GM12864 (cell line): ENCODE measurements at regions not wholly inside any gene's neighbourhood (a gene's known extent, or its start where the extent isn't known, plus 50 kb on each side); places are given as distances from the start of the nearest gene placed in this dataset.

ENCODE experiments used
- DNase-seq: peaks from one replicate; pipeline ENCODE4 v3.0.0-alpha.2; 2011; ENCODE audit warnings: low read depth
- H3K4me3 ChIP-seq: 2 replicates; pipeline ENCODE4 v1.5.1; 2011; ENCODE audit warnings: mild to moderate bottlenecking, low read depth, low read length, control low read depth
- TF ChIP-seq, protein P1 (sequence below): IDR thresholded peaks from 2 replicates; pipeline ENCODE4 v1.5.1; 2011; ENCODE audit warnings: low read depth, mild to moderate bottlenecking, moderate library complexity, low read length, control low read depth, inconsistent platforms; ENCODE audit errors: missing control alignments

DNA sequence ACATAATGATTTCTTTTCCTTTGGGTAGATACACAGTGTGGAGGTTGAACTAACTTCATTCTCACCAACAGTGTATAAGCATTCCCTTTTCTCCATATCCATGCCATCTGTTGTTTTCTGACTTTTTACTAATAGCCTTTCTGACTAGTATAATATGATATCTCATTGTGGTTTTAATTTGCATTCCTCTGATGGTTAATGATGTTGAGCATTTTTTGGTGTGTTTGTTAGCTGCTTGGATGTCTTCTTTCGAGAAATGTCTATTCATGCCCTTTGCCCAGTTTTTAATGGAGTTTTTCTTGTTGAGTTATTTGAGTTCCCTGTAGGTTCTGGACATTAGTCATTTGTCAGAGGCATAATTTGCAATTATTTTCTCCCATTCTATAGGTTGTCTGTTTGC, 59.8 kb downstream of the MARCHF4 start:
- no peak overlapping the region for H3K4me3 ChIP-seq
- DNase-seq: no peak
- TF ChIP-seq, protein P1, sequence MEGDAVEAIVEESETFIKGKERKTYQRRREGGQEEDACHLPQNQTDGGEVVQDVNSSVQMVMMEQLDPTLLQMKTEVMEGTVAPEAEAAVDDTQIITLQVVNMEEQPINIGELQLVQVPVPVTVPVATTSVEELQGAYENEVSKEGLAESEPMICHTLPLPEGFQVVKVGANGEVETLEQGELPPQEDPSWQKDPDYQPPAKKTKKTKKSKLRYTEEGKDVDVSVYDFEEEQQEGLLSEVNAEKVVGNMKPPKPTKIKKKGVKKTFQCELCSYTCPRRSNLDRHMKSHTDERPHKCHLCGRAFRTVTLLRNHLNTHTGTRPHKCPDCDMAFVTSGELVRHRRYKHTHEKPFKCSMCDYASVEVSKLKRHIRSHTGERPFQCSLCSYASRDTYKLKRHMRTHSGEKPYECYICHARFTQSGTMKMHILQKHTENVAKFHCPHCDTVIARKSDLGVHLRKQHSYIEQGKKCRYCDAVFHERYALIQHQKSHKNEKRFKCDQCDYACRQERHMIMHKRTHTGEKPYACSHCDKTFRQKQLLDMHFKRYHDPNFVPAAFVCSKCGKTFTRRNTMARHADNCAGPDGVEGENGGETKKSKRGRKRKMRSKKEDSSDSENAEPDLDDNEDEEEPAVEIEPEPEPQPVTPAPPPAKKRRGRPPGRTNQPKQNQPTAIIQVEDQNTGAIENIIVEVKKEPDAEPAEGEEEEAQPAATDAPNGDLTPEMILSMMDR: no peak

DNA sequence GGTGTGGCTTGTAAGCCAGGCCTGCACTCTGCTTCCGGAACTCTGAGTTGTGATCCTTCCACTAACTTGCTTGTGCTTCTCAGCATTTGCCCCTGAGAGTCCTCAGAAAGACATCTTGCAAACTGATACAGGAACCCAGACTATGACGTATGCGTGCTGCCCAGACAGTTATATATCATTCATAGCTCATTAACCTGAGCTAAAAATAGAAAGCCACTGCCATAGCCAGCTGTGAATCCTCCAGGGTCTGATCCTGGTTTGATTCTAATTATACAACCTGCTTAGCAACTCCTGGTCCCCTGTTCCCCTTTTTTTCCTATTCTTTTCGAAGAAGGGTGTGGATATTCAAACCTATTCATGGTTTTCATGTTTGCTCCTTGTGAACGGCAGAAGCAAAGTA, 63.7 kb downstream of the MARCHF4 start:
- no peak overlapping the region for H3K4me3 ChIP-seq
- TF ChIP-seq, protein P1: no peak
- DNase-seq: no peak

DNA sequence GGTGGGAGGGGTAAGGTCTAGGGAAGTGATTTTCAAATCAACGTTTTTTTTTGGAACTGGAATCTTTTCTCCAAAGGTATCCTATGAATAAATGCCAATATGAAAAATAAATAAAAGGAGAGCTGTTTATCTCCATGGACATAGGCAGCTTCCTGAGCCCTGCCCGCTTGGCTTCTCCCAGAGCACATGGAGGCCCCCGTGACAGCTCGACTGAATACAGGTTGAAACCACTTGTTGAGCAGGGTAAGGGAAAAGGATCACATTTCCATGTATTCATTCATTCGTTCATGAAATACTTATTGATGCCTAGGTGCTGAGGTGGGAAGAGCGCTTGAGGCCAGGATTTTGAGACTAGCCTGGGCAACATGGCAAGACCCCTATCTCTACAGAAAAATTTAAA, 64.8 kb downstream of the MARCHF4 start:
- TF ChIP-seq, protein P1: no peak
- no peak overlapping the region for H3K4me3 ChIP-seq
- DNase-seq: no peak

GRCh38 chr2:216306868-216307267, 65.4 kb downstream of the MARCHF4 start:
- TF ChIP-seq, protein P1: no peak
- no peak overlapping the region for H3K4me3 ChIP-seq
- no peak for DNase-seq

- TF ChIP-seq, protein P1: no peak
- no peak overlapping the region for H3K4me3 ChIP-seq
- DNase-seq: no peak
Observed at GRCh38 chr2:216305574-216305973, 66.7 kb downstream of the MARCHF4 start.

DNA sequence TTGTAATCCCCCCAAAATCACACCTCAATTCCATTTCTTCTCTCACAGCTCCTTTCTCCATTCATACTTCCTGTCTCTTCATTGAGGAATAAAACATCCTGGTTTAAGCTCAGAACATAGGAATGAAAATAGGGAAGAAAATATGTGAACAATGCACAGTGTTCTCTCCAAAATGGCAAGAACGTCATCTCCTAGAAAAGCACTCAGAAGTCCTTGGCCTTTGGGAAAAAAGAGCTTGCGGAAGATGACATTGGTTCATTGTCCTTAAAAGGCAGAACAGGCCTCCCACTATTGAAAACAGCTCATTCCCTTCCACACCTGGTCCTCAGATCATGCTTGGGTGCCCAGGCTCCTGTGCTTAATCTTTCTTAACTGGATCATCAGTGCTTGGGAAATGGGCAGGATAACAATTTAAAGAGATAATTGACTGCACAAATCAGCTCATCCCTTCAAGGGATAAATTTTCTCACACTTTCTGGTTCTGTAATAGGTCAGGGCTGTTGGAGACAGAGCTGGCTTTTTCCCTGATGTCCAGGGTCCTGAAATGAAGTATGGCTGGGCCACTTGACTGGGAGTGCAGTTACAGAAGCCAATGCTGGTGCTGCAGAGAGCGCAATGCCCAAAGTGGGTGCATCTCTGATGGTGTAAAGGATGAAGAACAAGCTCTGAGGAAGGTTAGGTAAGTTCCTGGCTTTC, 69.2 kb downstream of the MARCHF4 start:
- TF ChIP-seq, protein P1: no peak
- no peak for DNase-seq
- H3K4me3 ChIP-seq: no peak overlapping the region

GRCh38 chr2:216300906-216301305, 71.4 kb downstream of the MARCHF4 start:
- H3K4me3 ChIP-seq: no peak overlapping the region
- TF ChIP-seq, protein P1: no peak

More at GRCh38 chr2:216300906-216301305, 71.4 kb downstream of the MARCHF4 start:
- no peak for DNase-seq
